HepG2 (cell line): ENCODE measurements at regions not wholly inside any gene's neighbourhood (a gene's known extent, or its start where the extent isn't known, plus 50 kb on each side); places are given as distances from the start of the nearest gene placed in this dataset.
A peak's percentile ranks its signal among the peaks of the same experiment; 100 is the strongest.

Experiments used
- FLYWCH1 ChIP-seq: sonication (generic); formaldehyde crosslinking; IDR thresholded peaks from 2 replicates; pipeline ENCODE4 v1.8.1; 2023; ENCODE audit warnings: mild to moderate bottlenecking, missing genetic modification reagents
- HOXA9 ChIP-seq: sonication (generic); formaldehyde crosslinking; IDR thresholded peaks from 2 replicates; pipeline ENCODE4 v1.8.1; 2022; ENCODE audit warnings: missing genetic modification reagents, mild to moderate bottlenecking, moderate library complexity, borderline replicate concordance
- MNT ChIP-seq: fragments of 450-650 bp; IDR thresholded peaks from 2 replicates; pipeline ENCODE4 v1.6.1; 2016
- MTERF4 ChIP-seq: sonication (generic); formaldehyde crosslinking; IDR thresholded peaks from 2 replicates; pipeline ENCODE4 v1.8.0; 2023; ENCODE audit warnings: mild to moderate bottlenecking, missing genetic modification reagents
- ZBTB7B ChIP-seq: sonication (generic); formaldehyde crosslinking; IDR thresholded peaks from 2 replicates; pipeline ENCODE4 v1.4.0; 2020; ENCODE audit warnings: missing genetic modification reagents
- ZFP36L2 ChIP-seq: sonication (generic); formaldehyde crosslinking; IDR thresholded peaks from 2 replicates; pipeline ENCODE4 v1.4.0; 2020; ENCODE audit warnings: missing genetic modification reagents
- ZMAT5 ChIP-seq: sonication (generic); formaldehyde crosslinking; IDR thresholded peaks from 2 replicates; pipeline ENCODE4 v1.5.0; 2020; ENCODE audit warnings: mild to moderate bottlenecking, low read depth, missing genetic modification reagents, borderline replicate concordance
- ZNF660 ChIP-seq: sonication (generic); formaldehyde crosslinking; IDR thresholded peaks from 2 replicates; pipeline ENCODE4 v1.5.1; 2020; ENCODE audit warnings: mild to moderate bottlenecking, low read depth, missing genetic modification reagents, borderline replicate concordance
- ZSCAN31 ChIP-seq: sonication (generic); formaldehyde crosslinking; IDR thresholded peaks from 2 replicates; pipeline ENCODE4 v1.5.0; 2020; ENCODE audit warnings: low read depth, mild to moderate bottlenecking, missing genetic modification reagents
- TF ChIP-seq, protein P1 (sequence below): sonication (generic); formaldehyde crosslinking; IDR thresholded peaks from 2 replicates; pipeline ENCODE4 v1.5.0; 2020; ENCODE audit warnings: mild to moderate bottlenecking, missing genetic modification reagents, borderline replicate concordance
- TF ChIP-seq, protein P2 (sequence below): sonication (generic); formaldehyde crosslinking; conservative IDR thresholded peaks from 2 replicates; pipeline ENCODE4 v1.4.0; 2020; ENCODE audit warnings: missing genetic modification reagents
- TF ChIP-seq, protein P3 (sequence below): sonication (generic); formaldehyde crosslinking; IDR thresholded peaks from 2 replicates; pipeline ENCODE4 v1.4.0; 2020; ENCODE audit warnings: missing genetic modification reagents

- TF ChIP-seq, protein P1, sequence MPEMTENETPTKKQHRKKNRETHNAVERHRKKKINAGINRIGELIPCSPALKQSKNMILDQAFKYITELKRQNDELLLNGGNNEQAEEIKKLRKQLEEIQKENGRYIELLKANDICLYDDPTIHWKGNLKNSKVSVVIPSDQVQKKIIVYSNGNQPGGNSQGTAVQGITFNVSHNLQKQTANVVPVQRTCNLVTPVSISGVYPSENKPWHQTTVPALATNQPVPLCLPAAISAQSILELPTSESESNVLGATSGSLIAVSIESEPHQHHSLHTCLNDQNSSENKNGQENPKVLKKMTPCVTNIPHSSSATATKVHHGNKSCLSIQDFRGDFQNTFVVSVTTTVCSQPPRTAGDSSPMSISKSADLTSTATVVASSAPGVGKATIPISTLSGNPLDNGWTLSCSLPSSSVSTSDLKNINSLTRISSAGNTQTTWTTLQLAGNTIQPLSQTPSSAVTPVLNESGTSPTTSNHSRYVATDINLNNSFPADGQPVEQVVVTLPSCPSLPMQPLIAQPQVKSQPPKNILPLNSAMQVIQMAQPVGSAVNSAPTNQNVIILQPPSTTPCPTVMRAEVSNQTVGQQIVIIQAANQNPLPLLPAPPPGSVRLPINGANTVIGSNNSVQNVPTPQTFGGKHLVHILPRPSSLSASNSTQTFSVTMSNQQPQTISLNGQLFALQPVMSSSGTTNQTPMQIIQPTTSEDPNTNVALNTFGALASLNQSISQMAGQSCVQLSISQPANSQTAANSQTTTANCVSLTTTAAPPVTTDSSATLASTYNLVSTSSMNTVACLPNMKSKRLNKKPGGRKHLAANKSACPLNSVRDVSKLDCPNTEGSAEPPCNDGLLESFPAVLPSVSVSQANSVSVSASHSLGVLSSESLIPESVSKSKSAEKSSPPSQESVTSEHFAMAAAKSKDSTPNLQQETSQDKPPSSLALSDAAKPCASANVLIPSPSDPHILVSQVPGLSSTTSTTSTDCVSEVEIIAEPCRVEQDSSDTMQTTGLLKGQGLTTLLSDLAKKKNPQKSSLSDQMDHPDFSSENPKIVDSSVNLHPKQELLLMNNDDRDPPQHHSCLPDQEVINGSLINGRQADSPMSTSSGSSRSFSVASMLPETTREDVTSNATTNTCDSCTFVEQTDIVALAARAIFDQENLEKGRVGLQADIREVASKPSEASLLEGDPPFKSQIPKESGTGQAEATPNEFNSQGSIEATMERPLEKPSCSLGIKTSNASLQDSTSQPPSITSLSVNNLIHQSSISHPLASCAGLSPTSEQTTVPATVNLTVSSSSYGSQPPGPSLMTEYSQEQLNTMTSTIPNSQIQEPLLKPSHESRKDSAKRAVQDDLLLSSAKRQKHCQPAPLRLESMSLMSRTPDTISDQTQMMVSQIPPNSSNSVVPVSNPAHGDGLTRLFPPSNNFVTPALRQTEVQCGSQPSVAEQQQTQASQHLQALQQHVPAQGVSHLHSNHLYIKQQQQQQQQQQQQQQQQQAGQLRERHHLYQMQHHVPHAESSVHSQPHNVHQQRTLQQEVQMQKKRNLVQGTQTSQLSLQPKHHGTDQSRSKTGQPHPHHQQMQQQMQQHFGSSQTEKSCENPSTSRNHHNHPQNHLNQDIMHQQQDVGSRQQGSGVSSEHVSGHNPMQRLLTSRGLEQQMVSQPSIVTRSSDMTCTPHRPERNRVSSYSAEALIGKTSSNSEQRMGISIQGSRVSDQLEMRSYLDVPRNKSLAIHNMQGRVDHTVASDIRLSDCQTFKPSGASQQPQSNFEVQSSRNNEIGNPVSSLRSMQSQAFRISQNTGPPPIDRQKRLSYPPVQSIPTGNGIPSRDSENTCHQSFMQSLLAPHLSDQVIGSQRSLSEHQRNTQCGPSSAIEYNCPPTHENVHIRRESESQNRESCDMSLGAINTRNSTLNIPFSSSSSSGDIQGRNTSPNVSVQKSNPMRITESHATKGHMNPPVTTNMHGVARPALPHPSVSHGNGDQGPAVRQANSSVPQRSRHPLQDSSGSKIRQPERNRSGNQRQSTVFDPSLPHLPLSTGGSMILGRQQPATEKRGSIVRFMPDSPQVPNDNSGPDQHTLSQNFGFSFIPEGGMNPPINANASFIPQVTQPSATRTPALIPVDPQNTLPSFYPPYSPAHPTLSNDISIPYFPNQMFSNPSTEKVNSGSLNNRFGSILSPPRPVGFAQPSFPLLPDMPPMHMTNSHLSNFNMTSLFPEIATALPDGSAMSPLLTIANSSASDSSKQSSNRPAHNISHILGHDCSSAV (CRISPR knock-in tag), result no peak
- TF ChIP-seq, protein P2, sequence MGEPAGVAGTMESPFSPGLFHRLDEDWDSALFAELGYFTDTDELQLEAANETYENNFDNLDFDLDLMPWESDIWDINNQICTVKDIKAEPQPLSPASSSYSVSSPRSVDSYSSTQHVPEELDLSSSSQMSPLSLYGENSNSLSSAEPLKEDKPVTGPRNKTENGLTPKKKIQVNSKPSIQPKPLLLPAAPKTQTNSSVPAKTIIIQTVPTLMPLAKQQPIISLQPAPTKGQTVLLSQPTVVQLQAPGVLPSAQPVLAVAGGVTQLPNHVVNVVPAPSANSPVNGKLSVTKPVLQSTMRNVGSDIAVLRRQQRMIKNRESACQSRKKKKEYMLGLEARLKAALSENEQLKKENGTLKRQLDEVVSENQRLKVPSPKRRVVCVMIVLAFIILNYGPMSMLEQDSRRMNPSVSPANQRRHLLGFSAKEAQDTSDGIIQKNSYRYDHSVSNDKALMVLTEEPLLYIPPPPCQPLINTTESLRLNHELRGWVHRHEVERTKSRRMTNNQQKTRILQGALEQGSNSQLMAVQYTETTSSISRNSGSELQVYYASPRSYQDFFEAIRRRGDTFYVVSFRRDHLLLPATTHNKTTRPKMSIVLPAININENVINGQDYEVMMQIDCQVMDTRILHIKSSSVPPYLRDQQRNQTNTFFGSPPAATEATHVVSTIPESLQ (CRISPR knock-in tag), result no peak
- TF ChIP-seq MTERF4 (CRISPR knock-in tag), result 0 out of 2 replicates have a peak, but pooled peaks have one; percentile 33
- TF ChIP-seq, protein P3, sequence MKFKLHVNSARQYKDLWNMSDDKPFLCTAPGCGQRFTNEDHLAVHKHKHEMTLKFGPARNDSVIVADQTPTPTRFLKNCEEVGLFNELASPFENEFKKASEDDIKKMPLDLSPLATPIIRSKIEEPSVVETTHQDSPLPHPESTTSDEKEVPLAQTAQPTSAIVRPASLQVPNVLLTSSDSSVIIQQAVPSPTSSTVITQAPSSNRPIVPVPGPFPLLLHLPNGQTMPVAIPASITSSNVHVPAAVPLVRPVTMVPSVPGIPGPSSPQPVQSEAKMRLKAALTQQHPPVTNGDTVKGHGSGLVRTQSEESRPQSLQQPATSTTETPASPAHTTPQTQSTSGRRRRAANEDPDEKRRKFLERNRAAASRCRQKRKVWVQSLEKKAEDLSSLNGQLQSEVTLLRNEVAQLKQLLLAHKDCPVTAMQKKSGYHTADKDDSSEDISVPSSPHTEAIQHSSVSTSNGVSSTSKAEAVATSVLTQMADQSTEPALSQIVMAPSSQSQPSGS (CRISPR knock-in tag), result peak; percentile 58; the same call in 1 of the 2 replicates
- no peak for TF ChIP-seq ZMAT5
- no peak for TF ChIP-seq ZNF660 (CRISPR knock-in tag)
- peak; percentile 88 for TF ChIP-seq ZBTB7B
- TF ChIP-seq HOXA9, result no peak
- TF ChIP-seq FLYWCH1 (CRISPR knock-in tag), result no peak
- TF ChIP-seq ZFP36L2 (CRISPR knock-in tag), result 0 out of 2 replicates have a peak, but pooled peaks have one; percentile 65
- peak; percentile 42; the same call in 1 of the 2 replicates for TF ChIP-seq ZSCAN31 (CRISPR knock-in tag)
- TF ChIP-seq MNT, result peak; percentile 33; the same call in 1 of the 2 replicates
Observed at GRCh38 chr2:41840702-41841551, 206.9 kb upstream of the PKDCC start (continued).
